Activated CD4-positive, alpha-beta T cell treated with anti-CD3 and anti-CD28 coated beads for 4 hours (primary cell): ENCODE measurements at regions not wholly inside any gene's neighbourhood (a gene's known extent, or its start where the extent isn't known, plus 50 kb on each side); places are given as distances from the start of the nearest gene placed in this dataset.

Source experiments
- DNase-seq, 2 donors: peaks; one replicate each; pipeline ENCODE4 v3.0.0-alpha.2; 2020

DNA sequence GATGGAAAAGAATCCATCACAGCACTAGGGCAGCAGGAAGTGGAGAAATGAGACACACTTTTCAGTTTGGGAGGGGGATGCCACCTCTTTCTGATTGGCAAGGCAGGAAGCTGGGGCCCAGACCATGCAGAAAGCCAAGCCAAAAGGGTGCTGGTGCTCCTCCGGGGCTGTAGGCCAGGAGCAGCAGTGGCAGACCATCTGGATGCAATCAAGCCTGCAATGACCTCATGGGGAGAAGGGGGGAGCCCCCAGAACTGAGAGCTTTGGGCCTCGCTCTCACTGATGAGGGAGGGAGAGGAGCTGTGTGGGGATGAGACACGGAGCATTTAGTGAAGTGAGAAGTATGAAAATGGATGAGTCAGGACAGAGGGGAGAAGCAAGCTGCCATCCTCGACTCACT, 141.3 kb upstream of the NALF2 start:
- DNase-seq, result no peak

DNA sequence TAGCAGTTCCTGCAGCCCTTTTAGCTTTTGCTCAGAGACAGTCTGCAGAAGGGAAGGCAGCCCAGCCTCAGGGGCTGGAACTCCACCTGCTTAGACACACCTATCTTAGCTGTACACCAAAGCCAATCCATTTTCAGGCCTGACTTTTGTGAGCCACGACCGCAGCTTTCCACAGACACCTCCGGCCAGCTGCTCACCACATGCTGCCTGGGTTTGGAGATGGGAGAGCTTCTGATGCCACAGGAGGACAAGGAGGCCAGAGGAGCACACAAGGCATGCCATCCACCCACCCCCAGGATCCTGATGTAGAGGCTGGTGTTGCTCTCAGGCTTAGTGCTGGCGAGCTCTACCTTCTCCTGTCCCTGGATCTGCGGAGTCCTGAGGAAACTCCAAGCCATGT, 141.8 kb upstream of the NALF2 start:
- DNase-seq, result no peak

DNA sequence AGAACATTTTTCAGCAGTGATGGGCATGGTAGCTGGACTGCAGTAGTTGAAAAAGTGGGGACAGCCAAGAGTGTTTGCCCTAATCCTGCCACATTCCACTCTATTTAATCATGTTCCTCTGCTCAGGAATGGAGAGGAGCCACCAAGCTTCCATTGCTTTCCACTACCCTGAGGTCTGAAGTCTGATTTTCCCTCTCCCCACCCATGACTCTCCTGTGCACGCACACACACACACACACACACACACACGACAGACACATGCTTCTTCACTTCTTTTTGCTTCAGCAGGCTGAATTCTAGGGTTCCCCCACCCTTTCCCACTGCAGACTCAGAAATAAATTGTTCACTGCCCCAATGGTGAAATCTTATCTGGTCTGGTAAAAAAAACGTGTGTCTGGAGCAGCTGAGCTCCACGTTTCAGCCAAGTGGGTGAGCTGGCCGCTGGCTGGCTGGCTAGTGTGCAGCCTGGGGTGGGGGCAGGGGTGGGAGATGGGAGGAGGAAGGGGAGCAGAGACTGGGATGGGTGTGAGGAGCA, 142.7 kb upstream of the NALF2 start:
- DNase-seq, result no peak

- DNase-seq, result no peak
Observed at GRCh38 chrX:69357317-69357716, 146.8 kb upstream of the NALF2 start.

- no peak for DNase-seq
Observed at GRCh38 chrX:69324851-69325250, 159.6 kb upstream of the PJA1 start.

DNA sequence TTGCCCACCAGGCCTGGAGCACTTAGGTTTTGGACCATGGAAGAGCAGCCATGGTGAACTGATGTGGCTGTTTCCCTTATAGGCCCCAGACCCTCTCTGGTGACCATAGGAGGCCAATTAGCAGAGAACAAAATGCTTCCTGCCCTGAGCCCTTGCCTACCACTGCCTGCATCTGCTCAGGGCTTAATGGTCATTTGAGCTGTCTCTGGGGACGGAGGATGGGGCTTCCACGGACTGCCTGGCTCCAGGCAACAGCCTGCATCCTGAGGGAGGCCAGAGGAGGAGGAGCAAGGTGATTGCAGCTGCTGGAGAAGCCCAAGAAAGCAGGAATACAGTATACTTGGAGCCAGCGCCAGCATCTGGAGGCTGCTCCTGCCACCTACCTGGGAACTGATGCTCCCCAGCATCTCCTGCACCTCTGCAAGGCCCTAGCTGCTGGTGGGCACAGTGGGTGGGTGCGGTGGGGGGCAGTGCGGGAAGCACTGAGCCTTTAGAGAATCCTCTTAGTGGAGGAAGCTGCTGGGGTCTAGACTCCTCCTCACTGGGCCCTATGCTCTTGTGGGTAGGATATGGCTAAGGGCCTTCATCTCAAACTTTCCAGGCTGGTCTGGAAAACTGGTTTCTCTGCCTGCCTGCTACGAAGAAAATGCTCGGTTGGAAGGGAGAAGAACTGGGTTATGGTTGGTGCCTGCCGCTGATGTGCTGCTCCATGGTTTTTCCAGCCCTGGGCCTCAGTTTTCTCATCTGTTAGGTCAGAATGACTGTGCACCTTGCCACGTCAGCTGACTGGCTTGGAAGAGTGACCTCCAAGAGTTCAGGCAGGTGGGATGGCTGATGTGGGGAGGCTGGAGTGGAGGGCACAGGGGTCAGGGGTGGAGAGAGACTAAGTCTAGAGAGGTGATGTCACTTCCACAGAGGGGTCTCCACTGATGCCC, 158.8 kb upstream of the PJA1 start:
- DNase-seq, result no peak

- DNase-seq, result no peak
Observed at GRCh38 chrX:69321789-69322188, 156.5 kb upstream of the PJA1 start.

DNA sequence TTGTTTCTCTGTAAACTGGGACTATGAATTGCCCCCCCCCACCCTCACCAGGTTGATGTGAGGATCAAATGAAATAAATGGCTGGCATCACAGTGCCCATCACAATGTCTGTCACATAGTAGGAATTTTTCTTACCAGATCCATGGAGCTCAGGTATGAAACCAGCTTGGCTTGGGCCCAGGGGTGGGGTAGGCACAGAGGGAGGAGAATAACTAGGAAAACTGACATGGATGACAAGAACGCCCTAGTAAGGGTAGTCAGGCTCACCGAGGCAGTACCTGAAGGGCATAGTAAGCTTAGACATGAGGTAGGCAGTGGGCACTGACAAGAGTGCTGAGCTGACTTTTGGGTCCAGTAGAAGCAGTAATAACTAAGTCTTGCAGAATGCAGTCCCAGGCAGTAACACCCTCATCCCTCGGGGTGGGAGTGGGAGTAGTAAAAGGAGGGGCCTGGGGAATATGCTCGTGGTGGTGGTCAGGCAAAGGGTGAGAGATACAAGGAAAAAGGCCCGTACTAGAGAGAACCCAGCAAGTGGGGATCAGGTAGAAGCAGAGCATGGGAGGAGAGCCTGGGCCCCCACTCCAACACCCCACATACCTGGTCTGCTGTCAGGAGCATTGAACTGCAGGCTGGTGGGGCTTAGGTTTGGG, 155.9 kb upstream of the PJA1 start:
- DNase-seq, result no peak

GRCh38 chrX:69320116-69320515, 154.9 kb upstream of the PJA1 start:
- DNase-seq, result no peak

GRCh38 chrX:69319376-69319775, 154.1 kb upstream of the PJA1 start:
- DNase-seq, result no peak

GRCh38 chrX:69318651-69319340, 153.5 kb upstream of the PJA1 start:
- DNase-seq, result no peak

DNA sequence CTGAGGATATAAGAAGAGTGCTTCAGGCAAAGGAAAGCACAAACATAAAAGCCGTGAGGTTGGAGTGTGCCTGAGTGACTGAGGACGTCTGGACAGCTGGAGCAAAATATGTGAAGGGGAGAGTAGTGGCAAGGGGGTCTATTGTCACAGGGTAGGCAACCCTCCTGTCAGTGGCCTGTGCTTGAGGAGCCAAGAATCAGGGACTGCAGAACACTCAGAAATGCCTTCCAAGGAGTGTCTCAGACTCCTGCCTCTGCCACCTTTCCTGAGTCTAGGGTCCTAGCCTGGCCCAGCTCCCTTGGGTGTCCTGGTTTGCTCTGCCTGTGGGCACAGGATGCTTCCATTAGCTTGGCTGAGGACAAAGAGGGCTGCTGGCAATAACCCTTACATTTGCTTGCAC, 152.5 kb upstream of the PJA1 start:
- no peak for DNase-seq

GRCh38 chrX:69314436-69315348, 149.4 kb upstream of the PJA1 start:
- no peak for DNase-seq

DNA sequence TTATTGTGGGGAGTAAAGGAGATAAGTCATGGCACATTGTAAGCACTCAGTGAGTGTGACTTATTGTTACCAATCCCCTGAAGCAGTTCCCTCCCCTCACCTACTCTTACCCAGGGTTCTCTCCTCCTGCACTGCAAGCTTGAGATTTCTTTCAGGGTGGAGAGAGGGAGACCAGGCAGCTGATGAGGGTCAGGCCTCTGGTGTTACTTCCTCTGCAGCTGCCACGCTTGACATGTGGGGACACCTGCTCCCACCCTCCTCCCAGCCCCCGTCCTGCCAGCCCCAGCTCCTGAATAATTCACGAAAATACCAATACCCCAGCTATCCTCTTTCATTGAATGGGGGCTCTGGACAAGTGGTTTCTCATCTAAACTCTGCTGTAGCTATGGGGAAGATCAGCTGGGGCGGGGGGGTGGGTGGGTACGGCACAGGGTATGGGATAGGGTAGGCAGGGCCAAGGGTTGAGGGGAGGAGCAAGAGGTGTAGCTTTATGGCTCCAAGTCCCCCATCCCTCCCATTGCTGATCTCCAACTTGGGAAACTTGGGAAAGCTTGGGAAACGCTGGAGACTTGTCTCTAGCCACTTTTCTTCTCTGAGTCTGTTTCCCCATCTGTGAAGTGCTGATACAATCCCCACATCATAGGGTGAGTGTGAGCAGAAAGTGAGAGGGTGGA, 148.5 kb upstream of the PJA1 start:
- no peak for DNase-seq

GRCh38 chrX:69311936-69312670, 146.8 kb upstream of the PJA1 start:
- no peak for DNase-seq

DNA sequence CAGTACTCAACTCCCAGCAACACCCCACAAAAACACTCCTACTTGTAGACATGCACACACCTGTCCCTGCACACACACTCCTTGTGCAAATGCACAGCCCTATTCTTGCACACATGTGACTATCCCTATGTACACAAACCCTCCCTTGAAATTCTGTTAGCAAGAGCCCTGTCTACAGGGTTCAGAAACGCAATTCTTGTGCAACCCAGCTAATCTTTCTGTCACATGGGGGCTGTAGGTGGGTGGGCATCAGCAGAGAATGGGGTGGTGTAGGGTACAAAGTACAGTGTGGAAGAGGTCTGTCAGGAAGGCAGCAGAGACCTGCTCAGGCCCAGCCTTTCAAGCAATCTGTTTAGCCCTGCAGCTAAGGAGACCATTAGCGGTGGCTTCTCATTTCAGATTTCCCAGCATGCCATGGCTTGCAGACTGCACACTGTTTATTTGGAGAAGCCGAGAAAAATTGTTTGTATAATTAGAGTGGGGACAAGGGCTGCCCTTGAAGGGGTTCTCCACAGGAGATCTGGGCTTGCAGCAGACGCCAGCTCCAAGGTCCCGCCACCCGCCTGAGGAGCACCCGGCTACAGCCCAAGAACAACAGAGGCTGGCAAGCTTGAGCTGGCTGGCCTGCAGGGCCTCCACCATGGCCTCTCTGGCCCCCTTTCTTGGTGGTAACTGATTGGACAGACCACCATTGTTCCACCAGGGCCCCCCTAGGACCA, 144.0 kb upstream of the PJA1 start:
- DNase-seq, result no peak

- DNase-seq, result no peak
Observed at GRCh38 chrX:69307756-69308155, 142.5 kb upstream of the PJA1 start.

GRCh38 chrX:69307029-69307428, 141.8 kb upstream of the PJA1 start:
- DNase-seq, result no peak

- DNase-seq, result no peak
Observed at GRCh38 chrX:69306063-69306404, 140.8 kb upstream of the PJA1 start.

- no peak for DNase-seq
Observed at GRCh38 chrX:69305333-69306062, 140.2 kb upstream of the PJA1 start.
